ENCODE measurements at regions not wholly inside any gene's neighbourhood (a gene's known extent, or its start where the extent isn't known, plus 50 kb on each side); places are given as distances from the start of the nearest gene placed in this dataset.

DNA sequence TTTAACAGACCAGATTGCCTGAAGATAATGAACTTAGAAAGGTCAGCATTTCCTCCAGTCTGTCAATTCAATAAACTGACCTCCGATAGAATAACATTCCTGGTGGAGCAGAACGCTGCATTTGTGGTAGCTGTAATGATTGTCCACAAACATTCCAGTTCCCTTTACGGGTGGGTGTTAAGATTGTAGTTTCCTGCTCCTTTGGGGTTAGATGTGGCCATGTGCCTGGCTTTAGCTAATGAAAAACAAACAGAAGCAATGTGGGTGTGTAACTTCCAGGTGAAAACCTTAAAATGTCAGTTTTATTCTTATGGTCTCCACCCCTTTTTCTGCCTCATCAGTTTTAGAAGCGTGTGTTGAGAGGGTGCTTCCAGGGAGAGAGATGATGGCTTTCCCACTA is 217.3 kb upstream of the CRY1 start:
- TF ChIP-seq CTCF (conservative IDR thresholded peaks at IDR 0.05; ENCODE audit: low read length) (no peak), EZH2phosphoT487 (IDR thresholded peaks at IDR 0.05; ENCODE audit: borderline replicate concordance, low read depth, low read length) (no peak)
